ENCODE measurements at regions not wholly inside any gene's neighbourhood (a gene's known extent, or its start where the extent isn't known, plus 50 kb on each side); places are given as distances from the start of the nearest gene placed in this dataset.

GRCh38 chr5:174839196-174839595 lies 114.8 kb downstream of the MSX2 start:
- Histone ChIP-seq H3K9me1 (ENCODE audit: insufficient read depth, low read length) (no peaks in the 10 kb centered on the region), H2BK5ac (ENCODE audit: low read depth, low read length, poor library complexity, severe bottlenecking) (no peak overlapping the region), H4K20me1 (ENCODE audit: insufficient read depth, low read length) (no peaks in the 10 kb centered on the region), H3K18ac (ENCODE audit: low read depth, low read length) (no peak overlapping the region), H3K4me1 (ENCODE audit: control insufficient read depth, insufficient read depth, low read length) (no peaks in the 10 kb centered on the region), H3K14ac (replicated peaks; ENCODE audit: low read depth, low read length) (no peak overlapping the region), H3K56ac (ENCODE audit: extremely low read depth, insufficient read depth, low read length) (no peak overlapping the region), H2BK20ac (ENCODE audit: low read depth, low read length) (no peak overlapping the region), H2AK5ac (ENCODE audit: low read depth, low read length) (no peak overlapping the region), H2BK120ac (ENCODE audit: low read depth, low read length) (no peak overlapping the region), H3K79me1 (ENCODE audit: low read depth in 1 of 2, low read length in 2 of 2) (no peaks in the 10 kb centered on the region), H3K4me3 (ENCODE audit: insufficient read depth, low read depth, low read length) (no peak overlapping the region), H3K27ac (ENCODE audit: insufficient read depth, low read length) (no peak overlapping the region), H3K36me3 (ENCODE audit: control insufficient read depth, insufficient read depth, low read length) (no peaks in the 10 kb centered on the region), H2BK15ac (ENCODE audit: low read depth, low read length) (no peak overlapping the region), H3K9me3 (ENCODE audit: control insufficient read depth, insufficient read depth, low read length) (peaks cover 2% of the 10 kb centered on the region), H4K5ac (ENCODE audit: low read depth, low read length) (no peak overlapping the region), H3K4ac (ENCODE audit: low read depth, low read length) (no peak overlapping the region), H3K23ac (ENCODE audit: low read depth, low read length) (no peak overlapping the region), H2AFZ (replicated peaks; ENCODE audit: low read length, poor library complexity) (no peak overlapping the region), H4K8ac (ENCODE audit: low read depth in 2 of 2, low read length in 2 of 2) (no peak overlapping the region), H3K27me3 (ENCODE audit: control insufficient read depth, insufficient read depth, low read length) (no peaks in the 10 kb centered on the region), H4K91ac (ENCODE audit: insufficient read depth, low read depth, low read length) (no peak overlapping the region), H3K4me2 (ENCODE audit: low read depth, low read length) (no peak overlapping the region), H3K9ac (ENCODE audit: low read depth, low read length) (no peak overlapping the region), H2AK9ac (replicated peaks; ENCODE audit: low read depth, low read length, poor library complexity) (no peak overlapping the region)
- intact Hi-C loops (cut with micrococcal nuclease) (no loop called here), in situ Hi-C loops (cut with MboI; ENCODE audit: low sequenced_read_pairs) (no loop called here), dilution Hi-C loops (cut with HindIII; ENCODE audit: low sequenced_read_pairs, unreplicated experiment) (no loop called here)
- POLR2A ChIA-PET (ENCODE audit: unreplicated experiment) = no interaction called here
- no TSS peak for BruUV-seq (replicated peaks)
- TF ChIP-seq SMC3 (IDR thresholded peaks at IDR 0.05; ENCODE audit: low read depth, low read length) = no peak
- TF ChIP-seq RCOR1 (IDR thresholded peaks at IDR 0.05; ENCODE audit: insufficient replicate concordance, low read length) = no peak
- no peak for TF ChIP-seq MXI1 (IDR thresholded peaks at IDR 0.05; ENCODE audit: borderline replicate concordance, low read depth, low read length)
- TF ChIP-seq, protein P1, sequence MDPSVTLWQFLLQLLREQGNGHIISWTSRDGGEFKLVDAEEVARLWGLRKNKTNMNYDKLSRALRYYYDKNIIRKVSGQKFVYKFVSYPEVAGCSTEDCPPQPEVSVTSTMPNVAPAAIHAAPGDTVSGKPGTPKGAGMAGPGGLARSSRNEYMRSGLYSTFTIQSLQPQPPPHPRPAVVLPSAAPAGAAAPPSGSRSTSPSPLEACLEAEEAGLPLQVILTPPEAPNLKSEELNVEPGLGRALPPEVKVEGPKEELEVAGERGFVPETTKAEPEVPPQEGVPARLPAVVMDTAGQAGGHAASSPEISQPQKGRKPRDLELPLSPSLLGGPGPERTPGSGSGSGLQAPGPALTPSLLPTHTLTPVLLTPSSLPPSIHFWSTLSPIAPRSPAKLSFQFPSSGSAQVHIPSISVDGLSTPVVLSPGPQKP (IDR thresholded peaks at IDR 0.05; ENCODE audit: borderline replicate concordance, low read depth, low read length) = no peak
- TF ChIP-seq NFE2L2 (IDR thresholded peaks at IDR 0.05; ENCODE audit: low read depth, low read length) = no peak
- no peak for TF ChIP-seq RAD21 (IDR thresholded peaks at IDR 0.05; ENCODE audit: low read length)
- no peak for TF ChIP-seq RFX5 (IDR thresholded peaks at IDR 0.05; ENCODE audit: low read depth, low read length)
- TF ChIP-seq, protein P2, sequence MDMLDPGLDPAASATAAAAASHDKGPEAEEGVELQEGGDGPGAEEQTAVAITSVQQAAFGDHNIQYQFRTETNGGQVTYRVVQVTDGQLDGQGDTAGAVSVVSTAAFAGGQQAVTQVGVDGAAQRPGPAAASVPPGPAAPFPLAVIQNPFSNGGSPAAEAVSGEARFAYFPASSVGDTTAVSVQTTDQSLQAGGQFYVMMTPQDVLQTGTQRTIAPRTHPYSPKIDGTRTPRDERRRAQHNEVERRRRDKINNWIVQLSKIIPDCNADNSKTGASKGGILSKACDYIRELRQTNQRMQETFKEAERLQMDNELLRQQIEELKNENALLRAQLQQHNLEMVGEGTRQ (IDR thresholded peaks at IDR 0.05; ENCODE audit: low read depth, low read length) = no peak
- TF ChIP-seq FOS (IDR thresholded peaks at IDR 0.05; ENCODE audit: low read depth, low read length) = no peak
- no peak for TF ChIP-seq CHD1 (IDR thresholded peaks at IDR 0.05; ENCODE audit: low read depth, low read length)
- TF ChIP-seq POLR2A (IDR thresholded peaks at IDR 0.05; ENCODE audit: low read depth, low read length) = no peak
- TF ChIP-seq BHLHE40 (IDR thresholded peaks at IDR 0.05; ENCODE audit: low read depth, low read length) = no peak
- TF ChIP-seq MAFK (IDR thresholded peaks at IDR 0.05; ENCODE audit: low read depth, low read length) = no peak
- TF ChIP-seq CEBPB (IDR thresholded peaks at IDR 0.05; ENCODE audit: low read depth, low read length) = no peak
- TF ChIP-seq, protein P3, sequence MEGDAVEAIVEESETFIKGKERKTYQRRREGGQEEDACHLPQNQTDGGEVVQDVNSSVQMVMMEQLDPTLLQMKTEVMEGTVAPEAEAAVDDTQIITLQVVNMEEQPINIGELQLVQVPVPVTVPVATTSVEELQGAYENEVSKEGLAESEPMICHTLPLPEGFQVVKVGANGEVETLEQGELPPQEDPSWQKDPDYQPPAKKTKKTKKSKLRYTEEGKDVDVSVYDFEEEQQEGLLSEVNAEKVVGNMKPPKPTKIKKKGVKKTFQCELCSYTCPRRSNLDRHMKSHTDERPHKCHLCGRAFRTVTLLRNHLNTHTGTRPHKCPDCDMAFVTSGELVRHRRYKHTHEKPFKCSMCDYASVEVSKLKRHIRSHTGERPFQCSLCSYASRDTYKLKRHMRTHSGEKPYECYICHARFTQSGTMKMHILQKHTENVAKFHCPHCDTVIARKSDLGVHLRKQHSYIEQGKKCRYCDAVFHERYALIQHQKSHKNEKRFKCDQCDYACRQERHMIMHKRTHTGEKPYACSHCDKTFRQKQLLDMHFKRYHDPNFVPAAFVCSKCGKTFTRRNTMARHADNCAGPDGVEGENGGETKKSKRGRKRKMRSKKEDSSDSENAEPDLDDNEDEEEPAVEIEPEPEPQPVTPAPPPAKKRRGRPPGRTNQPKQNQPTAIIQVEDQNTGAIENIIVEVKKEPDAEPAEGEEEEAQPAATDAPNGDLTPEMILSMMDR (conservative IDR thresholded peaks at IDR 0.05; ENCODE audit: low read depth, low read length) = no peak
- no peak for TF ChIP-seq MAZ (IDR thresholded peaks at IDR 0.05; ENCODE audit: borderline replicate concordance, low read depth, low read length)
- CTCF ChIA-PET = no interaction called here
- WGBS, 2 experiments (ENCODE audit: extremely low coverage in 2 of 2, insufficient read length in 1 of 2) = no CpG with 5 or more reads among the region's 1 CpG
- no peak for ATAC-seq (ENCODE audit: low read depth)
- no peak for DNase-seq
